Uterus (tissue), 2 donors: ENCODE measurements at regions not wholly inside any gene's neighbourhood (a gene's known extent, or its start where the extent isn't known, plus 50 kb on each side); places are given as distances from the start of the nearest gene placed in this dataset.

Experiments used
- CTCF ChIP-seq, 4 experiments: fragments of 200-600 bp in 2 of 4; fragments of 450-650 bp in 2 of 4; sonication (generic) in 2 of 4; IDR thresholded peaks; one replicate each; pipeline ENCODE4 v1.5.1; 2016 to 2019; ENCODE audit warnings: antibody characterized with exemption in 4 of 4, mild to moderate bottlenecking in 2 of 4, moderate library complexity in 1 of 4
- POLR2A ChIP-seq, 2 donors: fragments of 450-650 bp; IDR thresholded peaks; one replicate each; pipeline ENCODE4 v1.6.1; 2016; ENCODE audit warnings: antibody characterized with exemption in 2 of 2, mild to moderate bottlenecking in 1 of 2, moderate library complexity in 1 of 2

GRCh38 chr16:50945171-50945570 is 203.3 kb downstream of the CYLD start:
- TF ChIP-seq CTCF (IDR thresholded peaks at IDR 0.05), result no peak
- no peak for TF ChIP-seq POLR2A (IDR thresholded peaks at IDR 0.05)
